HCT116 (cell line): ENCODE measurements at regions not wholly inside any gene's neighbourhood (a gene's known extent, or its start where the extent isn't known, plus 50 kb on each side); places are given as distances from the start of the nearest gene placed in this dataset.

Experiments
- ATAC-seq: fragments of 200-7000 bp; cut with Tn5 transposase; 2 replicates; pipeline ENCODE4 v1.9.1; 2020; ENCODE audit warnings: mild to moderate bottlenecking, moderate library complexity
- BruUV-seq: library from RNA; stranded (reverse); fragments of 400-500 nt; replicated peaks from 2 replicates; lab custom pipeline; 2021; lab: Mats Ljungman, UMichigan
- CTCF ChIA-PET: fragments of 300-600 bp; sonication (Branson Sonifier 250); formaldehyde crosslinking; loops from one replicate; lab custom pipeline; 2021; ENCODE audit warnings: antibody characterized with exemption; lab: Charles Lee
- POLR2A ChIA-PET: fragments of 300-600, 350-600 bp; sonication (Branson Sonifier 250); formaldehyde crosslinking; loops from one replicate; lab custom pipeline; 2021; ENCODE audit warnings: antibody characterized with exemption; lab: Charles Lee
- RAD21 ChIA-PET, 2 experiments: fragments of 300-600 bp; sonication (Branson Sonifier 250); formaldehyde crosslinking; loops; one replicate each; lab custom pipeline; 2023; ENCODE audit warnings: low total read pairs in 2 of 2; ENCODE audit not compliant: uncharacterized antibody in 2 of 2, unreplicated experiment in 2 of 2, low non-redundant PET in 1 of 2; lab: Charles Lee
- DNase-seq: peaks from one replicate; pipeline ENCODE4 v3.0.0-alpha.2; 2010; ENCODE audit warnings: low read depth, low spot score
- H2AFZ ChIP-seq: fragments of 200-600 bp; shearing (Covaris generic), sonication (generic); 2 replicates; pipeline ENCODE4 v1.6.1; 2017; ENCODE audit warnings: low read depth, mixed run types, mixed read lengths, antibody characterized with exemption, low read length; ENCODE audit not compliant: poor library complexity, severe bottlenecking
- H3K27ac ChIP-seq: 2 replicates; pipeline ENCODE4 v1.5.1; 2012; ENCODE audit warnings: low read depth, low read length
- H3K27me3 ChIP-seq: fragments of 200-600 bp; sonication (generic); 2 replicates; pipeline ENCODE4 v1.6.1; 2016; ENCODE audit warnings: mixed run types, low read length, mixed read lengths; ENCODE audit not compliant: insufficient read depth
- H3K36me3 ChIP-seq, 2 experiments: fragments of 200-500 bp in 1 of 2; fragments of 200-600 bp in 1 of 2; sonication (Bioruptor generic) in 1 of 2; sonication (generic) in 1 of 2; 2 replicates each; pipeline versions ENCODE4 v1.5.1 to v1.6.1; 2014 to 2016; ENCODE audit warnings: low read length in 2 of 2, inconsistent platforms in 1 of 2, mixed read lengths in 1 of 2, mixed run types in 1 of 2; ENCODE audit not compliant: insufficient read depth in 2 of 2, control insufficient read depth in 1 of 2
- H3K4me1 ChIP-seq, 2 experiments: fragments of 200-600 bp in 1 of 2; sonication (generic) in 1 of 2; 2 replicates each; pipeline versions ENCODE4 v1.5.1 to v1.6.1; 2012 to 2017; ENCODE audit warnings: low read length in 2 of 2, inconsistent platforms in 1 of 2, mild to moderate bottlenecking in 1 of 2, mixed read lengths in 1 of 2, mixed run types in 1 of 2, moderate library complexity in 1 of 2; ENCODE audit not compliant: insufficient read depth in 2 of 2, control insufficient read depth in 1 of 2
- H3K4me2 ChIP-seq: fragments of 200-600 bp; sonication (generic); 2 replicates; pipeline ENCODE4 v1.6.1; 2017; ENCODE audit warnings: mixed run types, low read length, mixed read lengths
- H3K4me3 ChIP-seq, 2 experiments: fragments of 200-600 bp in 1 of 2; sonication (generic) in 1 of 2; replicated peaks in 1 of 2; 2 replicates each; pipeline ENCODE4 v1.5.1; 2011 to 2016; ENCODE audit warnings: low read length in 2 of 2, control low read depth in 1 of 2, low read depth in 1 of 2, mild to moderate bottlenecking in 1 of 2, mixed read lengths in 1 of 2, mixed run types in 1 of 2
- H3K79me2 ChIP-seq: fragments of 200-600 bp; sonication (generic); 2 replicates; pipeline ENCODE4 v1.6.1; 2017; ENCODE audit warnings: mild to moderate bottlenecking, mixed run types, low read length, moderate library complexity, mixed read lengths; ENCODE audit not compliant: insufficient read depth
- H3K9ac ChIP-seq: fragments of 200-600 bp; sonication (generic); 2 replicates; pipeline ENCODE4 v1.6.1; 2016; ENCODE audit warnings: low read length, mixed read lengths
- H3K9me2 ChIP-seq: fragments of 200-600 bp; sonication (generic), shearing (Covaris generic); 2 replicates; pipeline ENCODE4 v1.6.1; 2017; ENCODE audit warnings: mixed run types, mild to moderate bottlenecking, moderate library complexity; ENCODE audit not compliant: insufficient read depth
- H3K9me3 ChIP-seq, 2 experiments: fragments of 200-500 bp in 1 of 2; fragments of 200-600 bp in 1 of 2; sonication (Bioruptor generic) in 1 of 2; sonication (generic) in 1 of 2; 2 replicates each; pipeline ENCODE4 v1.6.1; 2014 to 2017; ENCODE audit warnings: low read length in 2 of 2, mixed read lengths in 2 of 2, inconsistent platforms in 1 of 2, low read depth in 1 of 2, mild to moderate bottlenecking in 1 of 2, mixed run types in 1 of 2, moderate library complexity in 1 of 2; ENCODE audit not compliant: control insufficient read depth in 1 of 2, insufficient read depth in 1 of 2
- H4K20me1 ChIP-seq: fragments of 200-600 bp; sonication (generic), shearing (Covaris generic); 2 replicates; pipeline ENCODE4 v1.6.1; 2017; ENCODE audit warnings: mixed run types, mild to moderate bottlenecking, moderate library complexity; ENCODE audit not compliant: insufficient read depth
- EGR1 ChIP-seq: IDR thresholded peaks from 2 replicates; pipeline ENCODE4 v1.6.1; 2012; ENCODE audit warnings: low read depth
- EZH2 ChIP-seq: fragments of 200-600 bp; sonication (generic); IDR thresholded peaks from 2 replicates; pipeline ENCODE4 v1.6.1; 2017; ENCODE audit warnings: antibody characterized with exemption, mixed run types
- EZH2phosphoT487 ChIP-seq: fragments of 200-600 bp; IDR thresholded peaks from 2 replicates; pipeline ENCODE4 v1.6.1; 2018; ENCODE audit warnings: antibody characterized with exemption, borderline replicate concordance
- JUND ChIP-seq: IDR thresholded peaks from 2 replicates; pipeline ENCODE4 v1.6.1; 2012
- MAX ChIP-seq: IDR thresholded peaks from 2 replicates; pipeline ENCODE4 v1.6.1; 2012
- POLR2A ChIP-seq: IDR thresholded peaks from 2 replicates; pipeline ENCODE4 v1.7.0; 2011; ENCODE audit warnings: borderline replicate concordance; ENCODE audit not compliant: insufficient read depth, insufficient read length; ENCODE audit errors: extremely low read depth
- POLR2AphosphoS5 ChIP-seq: IDR thresholded peaks from 2 replicates; pipeline ENCODE4 v1.6.1; 2011; ENCODE audit warnings: mild to moderate bottlenecking, low read depth, low read length, moderate library complexity
- TCF7L2 ChIP-seq: IDR thresholded peaks from 2 replicates; pipeline ENCODE4 v1.7.0; 2011; ENCODE audit warnings: borderline replicate concordance, inconsistent platforms; ENCODE audit not compliant: insufficient read depth, insufficient read length; ENCODE audit errors: extremely low read depth
- YY1 ChIP-seq: IDR thresholded peaks from 2 replicates; pipeline ENCODE4 v1.6.1; 2011; ENCODE audit warnings: low read length, low read depth, moderate library complexity, mild to moderate bottlenecking; ENCODE audit not compliant: insufficient replicate concordance; ENCODE audit errors: extremely low read depth
- intact Hi-C: fragments of 100-400 bp; cut with micrococcal nuclease; formaldehyde crosslinking; loops from 2 replicates; pipeline ENCODE4 v1.10.0; 2022
- TF ChIP-seq, protein P1 (sequence below): IDR thresholded peaks from 2 replicates; pipeline ENCODE4 v1.6.1; 2012; ENCODE audit warnings: low read depth

GRCh38 chr1:239677362-239677761 is 291.0 kb downstream of the CHRM3 start (continued):
- TF ChIP-seq MAX: no peak
- TF ChIP-seq, all 23 proteins: peak for 0

DNA sequence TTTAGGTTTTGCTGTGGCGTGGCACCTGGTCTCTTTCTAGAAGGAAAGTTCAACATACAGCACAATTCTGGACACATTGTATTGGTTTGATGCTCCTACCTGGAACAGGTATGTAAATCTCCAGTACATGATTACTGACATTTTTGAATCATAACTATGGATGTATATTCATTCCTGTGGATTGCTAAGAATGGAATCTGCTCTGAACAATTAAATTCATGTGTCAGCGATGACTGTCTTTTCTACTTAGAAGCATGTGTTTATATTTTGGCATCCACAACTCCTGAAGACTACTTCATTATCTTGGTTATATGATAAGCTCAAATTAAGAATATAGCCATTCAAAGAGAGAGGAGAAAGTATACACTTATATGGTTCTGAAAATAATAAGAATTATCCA is 291.8 kb downstream of the CHRM3 start:
- Histone ChIP-seq H4K20me1 (no peaks in the 10 kb centered on the region), H3K4me3 (no peak overlapping the region), H3K9ac (no peak overlapping the region), H3K36me3 (no peaks in the 10 kb centered on the region), H3K4me2 (no peak overlapping the region), H3K9me3 (peaks cover 3 to 42% of the 10 kb centered on the region in 2 experiments; a peak in 2 of 4 replicates), H3K27ac (no peak overlapping the region), H2AFZ (no peak overlapping the region), H3K27me3 (no peaks in the 10 kb centered on the region), H3K9me2 (no peaks in the 10 kb centered on the region), H3K4me1 (no peaks in the 10 kb centered on the region), H3K79me2 (no peaks in the 10 kb centered on the region)
- DNase-seq (no peak), ATAC-seq (no peak)
- RAD21 ChIA-PET: no interaction called here
- intact Hi-C loops: no loop called here
- TF ChIP-seq EZH2 (no peak), JUND (no peak), POLR2AphosphoS5 (no peak)
- CTCF ChIA-PET: no interaction called here
- BruUV-seq: no TSS peak
- POLR2A ChIA-PET: no interaction called here

DNA sequence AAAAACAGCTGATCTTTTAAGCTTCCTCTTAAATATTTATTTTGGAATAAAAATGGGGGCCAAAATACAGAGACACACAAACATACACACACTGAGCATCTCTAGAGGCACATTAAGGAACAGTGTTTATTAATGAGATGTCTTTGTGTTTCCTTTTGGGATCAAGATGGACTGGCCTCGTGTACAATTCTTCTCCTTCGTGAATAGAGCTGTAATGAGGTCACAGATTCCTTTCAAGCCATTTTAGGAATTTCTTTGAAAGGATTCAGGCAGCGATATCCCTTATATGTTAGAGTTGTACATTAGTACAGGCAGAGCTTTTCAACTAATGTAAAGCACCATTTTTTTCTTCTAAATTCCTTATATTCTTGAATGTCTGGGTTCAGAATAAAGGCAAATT is 295.7 kb downstream of the CHRM3 start:
- H3K27me3 ChIP-seq: no peaks in the 10 kb centered on the region
- intact Hi-C loops: no loop called here
- no peaks in the 10 kb centered on the region for H4K20me1 ChIP-seq
- ATAC-seq (no peak), DNase-seq (no peak)
- ChIA-PET CTCF (no interaction called here), POLR2A (no interaction called here), RAD21 (no interaction called here)
- H2AFZ ChIP-seq: no peak overlapping the region
- peaks cover 8 to 29% of the 10 kb centered on the region in 2 experiments; a peak in 2 of 4 replicates for H3K9me3 ChIP-seq
- no peak overlapping the region for H3K4me3 ChIP-seq
- no peak overlapping the region for H3K27ac ChIP-seq
- H3K79me2 ChIP-seq: no peaks in the 10 kb centered on the region
- no peaks in the 10 kb centered on the region for H3K36me3 ChIP-seq
- no peak overlapping the region for H3K9ac ChIP-seq
- BruUV-seq: no TSS peak
- H3K4me2 ChIP-seq: no peak overlapping the region
- H3K4me1 ChIP-seq: no peaks in the 10 kb centered on the region
- TF ChIP-seq POLR2A (no peak), YY1 (no peak), EGR1 (no peak), EZH2phosphoT487 (no peak), TCF7L2 (no peak)
- TF ChIP-seq, protein P1, sequence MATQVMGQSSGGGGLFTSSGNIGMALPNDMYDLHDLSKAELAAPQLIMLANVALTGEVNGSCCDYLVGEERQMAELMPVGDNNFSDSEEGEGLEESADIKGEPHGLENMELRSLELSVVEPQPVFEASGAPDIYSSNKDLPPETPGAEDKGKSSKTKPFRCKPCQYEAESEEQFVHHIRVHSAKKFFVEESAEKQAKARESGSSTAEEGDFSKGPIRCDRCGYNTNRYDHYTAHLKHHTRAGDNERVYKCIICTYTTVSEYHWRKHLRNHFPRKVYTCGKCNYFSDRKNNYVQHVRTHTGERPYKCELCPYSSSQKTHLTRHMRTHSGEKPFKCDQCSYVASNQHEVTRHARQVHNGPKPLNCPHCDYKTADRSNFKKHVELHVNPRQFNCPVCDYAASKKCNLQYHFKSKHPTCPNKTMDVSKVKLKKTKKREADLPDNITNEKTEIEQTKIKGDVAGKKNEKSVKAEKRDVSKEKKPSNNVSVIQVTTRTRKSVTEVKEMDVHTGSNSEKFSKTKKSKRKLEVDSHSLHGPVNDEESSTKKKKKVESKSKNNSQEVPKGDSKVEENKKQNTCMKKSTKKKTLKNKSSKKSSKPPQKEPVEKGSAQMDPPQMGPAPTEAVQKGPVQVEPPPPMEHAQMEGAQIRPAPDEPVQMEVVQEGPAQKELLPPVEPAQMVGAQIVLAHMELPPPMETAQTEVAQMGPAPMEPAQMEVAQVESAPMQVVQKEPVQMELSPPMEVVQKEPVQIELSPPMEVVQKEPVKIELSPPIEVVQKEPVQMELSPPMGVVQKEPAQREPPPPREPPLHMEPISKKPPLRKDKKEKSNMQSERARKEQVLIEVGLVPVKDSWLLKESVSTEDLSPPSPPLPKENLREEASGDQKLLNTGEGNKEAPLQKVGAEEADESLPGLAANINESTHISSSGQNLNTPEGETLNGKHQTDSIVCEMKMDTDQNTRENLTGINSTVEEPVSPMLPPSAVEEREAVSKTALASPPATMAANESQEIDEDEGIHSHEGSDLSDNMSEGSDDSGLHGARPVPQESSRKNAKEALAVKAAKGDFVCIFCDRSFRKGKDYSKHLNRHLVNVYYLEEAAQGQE: no peak
- no peaks in the 10 kb centered on the region for H3K9me2 ChIP-seq
